ENCODE measurements at regions not wholly inside any gene's neighbourhood (a gene's known extent, or its start where the extent isn't known, plus 50 kb on each side); places are given as distances from the start of the nearest gene placed in this dataset.

- Histone ChIP-seq H3F3A (ENCODE audit: low read depth) (no peaks in the 10 kb centered on the region), H4K20me1 (ENCODE audit: insufficient read depth, low read length, poor library complexity, severe bottlenecking) (no peaks in the 10 kb centered on the region), H3K79me2 (ENCODE audit: insufficient read depth, low read length) (no peaks in the 10 kb centered on the region), H3K27me3 (ENCODE audit: insufficient read depth, low read length, poor library complexity, severe bottlenecking) (no peaks in the 10 kb centered on the region), H3K36me3 (ENCODE audit: insufficient read depth, low read length) (no peaks in the 10 kb centered on the region), H3K4me1 (ENCODE audit: insufficient read depth, low read length, poor library complexity, severe bottlenecking) (no peaks in the 10 kb centered on the region), H3K4me3 (ENCODE audit: low read length, poor library complexity, severe bottlenecking) (no peak overlapping the region), H3K9me3 (ENCODE audit: insufficient read depth, low read depth, low read length) (no peaks in the 10 kb centered on the region), H3K9me2 (replicated peaks; ENCODE audit: low read depth, low read length) (no peaks in the 10 kb centered on the region), H3K9ac (ENCODE audit: low read depth, low read length, poor library complexity, severe bottlenecking) (no peak overlapping the region), H2AFZ (ENCODE audit: low read length) (no peak overlapping the region), H3K4me2 (ENCODE audit: low read depth, low read length, poor library complexity, severe bottlenecking) (no peak overlapping the region)
- TF ChIP-seq EZH2phosphoT487 (IDR thresholded peaks at IDR 0.05; ENCODE audit: borderline replicate concordance), result no peak
- TF ChIP-seq CTCF (conservative IDR thresholded peaks at IDR 0.05; ENCODE audit: low read length), result no peak
Measured at GRCh38 chr17:70276906-70277305, 107.6 kb downstream of the KCNJ2 start.

GRCh38 chr17:70278844-70279462 lies 109.6 kb downstream of the KCNJ2 start:
- Histone ChIP-seq H3K27me3 (ENCODE audit: insufficient read depth, low read length, poor library complexity, severe bottlenecking) (no peaks in the 10 kb centered on the region), H3K9me2 (replicated peaks; ENCODE audit: low read depth, low read length) (no peaks in the 10 kb centered on the region), H3K9ac (ENCODE audit: low read depth, low read length, poor library complexity, severe bottlenecking) (no peak overlapping the region), H3K79me2 (ENCODE audit: insufficient read depth, low read length) (no peaks in the 10 kb centered on the region), H3F3A (ENCODE audit: low read depth) (no peaks in the 10 kb centered on the region), H3K4me1 (ENCODE audit: insufficient read depth, low read length, poor library complexity, severe bottlenecking) (no peaks in the 10 kb centered on the region), H4K20me1 (ENCODE audit: insufficient read depth, low read length, poor library complexity, severe bottlenecking) (no peaks in the 10 kb centered on the region), H3K4me3 (ENCODE audit: low read length, poor library complexity, severe bottlenecking) (no peak overlapping the region), H3K9me3 (ENCODE audit: insufficient read depth, low read depth, low read length) (no peaks in the 10 kb centered on the region), H3K36me3 (ENCODE audit: insufficient read depth, low read length) (no peaks in the 10 kb centered on the region), H3K4me2 (ENCODE audit: low read depth, low read length, poor library complexity, severe bottlenecking) (no peak overlapping the region), H2AFZ (ENCODE audit: low read length) (no peak overlapping the region)
- TF ChIP-seq CTCF (conservative IDR thresholded peaks at IDR 0.05; ENCODE audit: low read length), result no peak
- no peak for TF ChIP-seq EZH2phosphoT487 (IDR thresholded peaks at IDR 0.05; ENCODE audit: borderline replicate concordance)

GRCh38 chr17:70286391-70286790 lies 117.1 kb downstream of the KCNJ2 start:
- TF ChIP-seq EZH2phosphoT487 (IDR thresholded peaks at IDR 0.05; ENCODE audit: borderline replicate concordance), result no peak
- no peak for TF ChIP-seq CTCF (conservative IDR thresholded peaks at IDR 0.05; ENCODE audit: low read length)
- H3F3A ChIP-seq (ENCODE audit: low read depth), result no peaks in the 10 kb centered on the region
- H3K79me2 ChIP-seq (ENCODE audit: insufficient read depth, low read length), result no peaks in the 10 kb centered on the region
- H4K20me1 ChIP-seq (ENCODE audit: insufficient read depth, low read length, poor library complexity, severe bottlenecking), result no peaks in the 10 kb centered on the region
- H3K36me3 ChIP-seq (ENCODE audit: insufficient read depth, low read length), result no peaks in the 10 kb centered on the region
- no peak overlapping the region for H2AFZ ChIP-seq (ENCODE audit: low read length)
- H3K4me2 ChIP-seq (ENCODE audit: low read depth, low read length, poor library complexity, severe bottlenecking), result no peak overlapping the region
- no peaks in the 10 kb centered on the region for H3K4me1 ChIP-seq (ENCODE audit: insufficient read depth, low read length, poor library complexity, severe bottlenecking)
- no peaks in the 10 kb centered on the region for H3K9me3 ChIP-seq (ENCODE audit: insufficient read depth, low read depth, low read length)
- no peak overlapping the region for H3K9ac ChIP-seq (ENCODE audit: low read depth, low read length, poor library complexity, severe bottlenecking)
- no peaks in the 10 kb centered on the region for H3K9me2 ChIP-seq (replicated peaks; ENCODE audit: low read depth, low read length)
- no peaks in the 10 kb centered on the region for H3K27me3 ChIP-seq (ENCODE audit: insufficient read depth, low read length, poor library complexity, severe bottlenecking)
- H3K4me3 ChIP-seq (ENCODE audit: low read length, poor library complexity, severe bottlenecking), result no peak overlapping the region

Measured in Loucy (cell line).